DND-41 (cell line): ENCODE measurements at regions not wholly inside any gene's neighbourhood (a gene's known extent, or its start where the extent isn't known, plus 50 kb on each side); places are given as distances from the start of the nearest gene placed in this dataset.

Experiments
- CTCF ChIP-seq: IDR thresholded peaks from 2 replicates; pipeline ENCODE4 v1.5.1; 2012; ENCODE audit warnings: borderline replicate concordance, low read length, moderate library complexity, mild to moderate bottlenecking; ENCODE audit not compliant: poor library complexity, severe bottlenecking; ENCODE audit errors: extremely low read depth
- EZH2 ChIP-seq: IDR thresholded peaks from 3 replicates; pipeline ENCODE4 v1.6.1; 2012; ENCODE audit warnings: borderline replicate concordance, low read depth, mild to moderate bottlenecking, moderate library complexity, low read length, inconsistent platforms; ENCODE audit not compliant: severe bottlenecking

- TF ChIP-seq CTCF (no peak), EZH2 (no peak)
Measured at GRCh38 chr6:164275773-164276172, 861.3 kb downstream of the QKI start.
